Endothelial cell of umbilical vein (primary cell): ENCODE measurements at regions not wholly inside any gene's neighbourhood (a gene's known extent, or its start where the extent isn't known, plus 50 kb on each side); places are given as distances from the start of the nearest gene placed in this dataset.

Experiments used
- BruUV-seq: library from RNA; stranded (reverse); fragments of 400-500 nt; replicated peaks from 2 replicates; lab custom pipeline; 2021; lab: Mats Ljungman, UMichigan
- CTCF ChIA-PET: fragments of 300-600, 350-600 bp; sonication (Branson Sonifier 250); formaldehyde crosslinking; loops from one replicate; lab custom pipeline; 2021; ENCODE audit warnings: antibody characterized with exemption, inconsistent platforms; lab: Charles Lee
- POLR2A ChIA-PET: fragments of 300-600, 350-600 bp; sonication (Branson Sonifier 250); formaldehyde crosslinking; loops from one replicate; lab custom pipeline; 2021; ENCODE audit warnings: antibody characterized with exemption, inconsistent platforms; lab: Charles Lee
- DNase-seq: peaks from one replicate; pipeline ENCODE4 v3.0.0-alpha.2; 2011; ENCODE audit warnings: low read depth, low spot score
- FAIRE-seq: peaks from 2 replicates; lab custom pipeline; 2011; peaks lifted over from hg19 to GRCh38; lab: Jason Lieb, UNC
- H2AFZ ChIP-seq: 2 replicates; pipeline ENCODE4 v1.6.0; 2012; ENCODE audit warnings: low read depth, low read length, control low read depth, inconsistent platforms
- H3K27ac ChIP-seq: 2 replicates; pipeline ENCODE4 v1.5.1; 2011; ENCODE audit warnings: low read depth, mild to moderate bottlenecking, control low read depth, low read length, moderate library complexity; ENCODE audit not compliant: insufficient read depth
- H3K27me3 ChIP-seq, 2 experiments: 2 replicates each; pipeline versions ENCODE4 v1.6.0 to v1.6.1; 2011; ENCODE audit warnings: low read length in 2 of 2, mixed read lengths in 1 of 2; ENCODE audit not compliant: control insufficient read depth in 2 of 2, insufficient read depth in 2 of 2
- H3K36me3 ChIP-seq, 2 experiments: 2 replicates in 1 of 2; 3 replicates in 1 of 2; pipeline ENCODE4 v1.5.1; 2011; ENCODE audit warnings: low read length in 2 of 2, mild to moderate bottlenecking in 1 of 2, moderate library complexity in 1 of 2; ENCODE audit not compliant: control insufficient read depth in 2 of 2, insufficient read depth in 2 of 2; ENCODE audit errors: extremely low read depth in 1 of 2
- H3K4me1 ChIP-seq: 3 replicates; pipeline ENCODE4 v1.5.1; 2011; ENCODE audit warnings: mild to moderate bottlenecking, low read length; ENCODE audit not compliant: control insufficient read depth, insufficient read depth; ENCODE audit errors: extremely low read depth
- H3K4me2 ChIP-seq: 2 replicates; pipeline ENCODE4 v1.6.1; 2011; ENCODE audit warnings: low read length, control low read depth, mixed read lengths; ENCODE audit not compliant: insufficient read depth
- H3K4me3 ChIP-seq, 3 experiments: fragments of 200-600 bp in 1 of 3; sonication (generic), shearing (Covaris generic) in 1 of 3; replicated peaks in 1 of 3; 2 replicates each; pipeline ENCODE4 v1.5.1; 2011 to 2016; ENCODE audit warnings: control low read depth in 3 of 3, low read length in 3 of 3, mild to moderate bottlenecking in 2 of 3, inconsistent platforms in 1 of 3, low read depth in 1 of 3, moderate library complexity in 1 of 3; ENCODE audit not compliant: insufficient read depth in 1 of 3
- H3K79me2 ChIP-seq: 2 replicates; pipeline ENCODE4 v1.6.0; 2012; ENCODE audit warnings: low read length, inconsistent platforms; ENCODE audit not compliant: control insufficient read depth, insufficient read depth
- H3K9ac ChIP-seq: replicated peaks from 2 replicates; pipeline ENCODE3; 2011; ENCODE audit warnings: low read length, control low read depth; ENCODE audit not compliant: insufficient read depth; ENCODE audit errors: extremely low read depth
- H3K9me1 ChIP-seq: replicated peaks from 3 replicates; pipeline ENCODE4 v1.6.0; 2011; ENCODE audit warnings: mild to moderate bottlenecking, low read length; ENCODE audit not compliant: control insufficient read depth, insufficient read depth; ENCODE audit errors: extremely low read depth
- H3K9me3 ChIP-seq: replicated peaks from 2 replicates; pipeline ENCODE4 v1.5.1; 2012; ENCODE audit warnings: low read length, inconsistent platforms; ENCODE audit not compliant: control insufficient read depth, insufficient read depth
- H4K20me1 ChIP-seq: replicated peaks from 2 replicates; pipeline ENCODE3; 2011; ENCODE audit warnings: mild to moderate bottlenecking, low read length; ENCODE audit not compliant: control insufficient read depth, insufficient read depth; ENCODE audit errors: extremely low read depth
- EZH2 ChIP-seq: IDR thresholded peaks from 2 replicates; pipeline ENCODE4 v1.6.1; 2012; ENCODE audit warnings: borderline replicate concordance, low read depth, mild to moderate bottlenecking, moderate library complexity, low read length, inconsistent platforms; ENCODE audit not compliant: severe bottlenecking
- FOS ChIP-seq: IDR thresholded peaks from 2 replicates; pipeline ENCODE4 v1.6.1; 2011; ENCODE audit warnings: mild to moderate bottlenecking, low read length, moderate library complexity, borderline replicate concordance; ENCODE audit not compliant: insufficient read depth
- GATA2 ChIP-seq: IDR thresholded peaks from 2 replicates; pipeline ENCODE4 v1.7.0; 2011; ENCODE audit warnings: low read depth, mild to moderate bottlenecking, moderate library complexity, mixed read lengths, low read length; ENCODE audit not compliant: insufficient read length, insufficient read depth
- JUN ChIP-seq: IDR thresholded peaks from 2 replicates; pipeline ENCODE4 v1.6.1; 2011; ENCODE audit warnings: borderline replicate concordance, low read depth; ENCODE audit not compliant: insufficient read length, insufficient read depth
- MYC ChIP-seq: IDR thresholded peaks from one replicate; pipeline ENCODE4 v1.6.1; 2011; ENCODE audit warnings: mild to moderate bottlenecking, low read depth, low read length
- POLR2A ChIP-seq: IDR thresholded peaks from 2 replicates; pipeline ENCODE4 v1.6.1; 2012; ENCODE audit warnings: low read depth, mild to moderate bottlenecking, control low read depth, low read length
- POLR2AphosphoS5 ChIP-seq: IDR thresholded peaks from 2 replicates; pipeline ENCODE4 v1.6.1; 2012; ENCODE audit warnings: low read depth, mild to moderate bottlenecking, control low read depth, low read length, moderate library complexity; ENCODE audit not compliant: insufficient read depth
- dilution Hi-C: fragments of 300-500 bp; cut with MboI; formaldehyde crosslinking; loops from one replicate; pipeline ENCODE4 v1.15.0; 2019; ENCODE audit warnings: low sequenced_read_pairs; ENCODE audit not compliant: extremely low pct_ligation_motif_present
- intact Hi-C: fragments of 100-400 bp; cut with micrococcal nuclease; formaldehyde crosslinking; loops from one replicate; pipeline ENCODE4 v1.10.0; 2022
- TF ChIP-seq, protein P1 (sequence below), 2 donors: IDR thresholded peaks; 1 replicate in 1 of 2; 2 replicates in 1 of 2; pipeline ENCODE4 v1.5.1; 2011; ENCODE audit warnings: low read length in 2 of 2, mild to moderate bottlenecking in 2 of 2, moderate library complexity in 2 of 2, control low read depth in 1 of 2, inconsistent platforms in 1 of 2, low read depth in 1 of 2; ENCODE audit not compliant: insufficient read depth in 1 of 2; ENCODE audit errors: extremely low read depth in 1 of 2
- TF ChIP-seq, protein P2 (sequence below): IDR thresholded peaks from 2 replicates; pipeline ENCODE4 v1.6.1; 2011; ENCODE audit not compliant: insufficient read depth, insufficient read length

DNA sequence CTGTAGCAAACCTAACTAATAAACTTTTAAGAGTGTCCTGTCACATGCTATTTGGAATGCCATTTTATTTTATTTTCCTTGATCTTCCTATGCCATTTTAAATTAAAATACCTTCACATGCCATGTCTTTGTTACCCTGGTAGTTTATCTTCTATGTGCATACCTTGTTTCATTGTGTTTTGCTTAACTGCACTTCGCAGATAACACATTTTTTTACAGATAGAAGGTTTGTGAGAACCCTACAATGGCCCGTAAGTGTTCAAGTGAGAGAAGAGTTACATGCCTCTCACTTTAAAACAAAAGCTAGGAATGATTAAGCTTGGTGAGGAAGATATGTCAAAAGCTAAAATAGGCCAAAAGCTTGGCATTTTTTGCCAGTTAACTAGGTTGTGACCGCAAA is 744.1 kb downstream of the STIM2 start:
- dilution Hi-C loops (no loop called here), intact Hi-C loops (no loop called here)
- Histone ChIP-seq H3K9me3 (no peaks in the 10 kb centered on the region), H3K79me2 (no peaks in the 10 kb centered on the region), H3K36me3 (no peaks in the 10 kb centered on the region), H2AFZ (no peak overlapping the region), H3K4me1 (no peaks in the 10 kb centered on the region), H3K4me3 (no peak overlapping the region), H3K9me1 (no peaks in the 10 kb centered on the region), H3K9ac (no peak overlapping the region), H4K20me1 (no peaks in the 10 kb centered on the region), H3K27ac (no peak overlapping the region), H3K27me3 (no peaks in the 10 kb centered on the region), H3K4me2 (no peak overlapping the region)
- FAIRE-seq (no peak), DNase-seq (no peak)
- CTCF ChIA-PET = no interaction called here
- BruUV-seq = no TSS peak
- TF ChIP-seq MYC (no peak), POLR2A (no peak), FOS (no peak), POLR2AphosphoS5 (no peak), EZH2 (no peak), JUN (no peak), GATA2 (no peak)
- TF ChIP-seq, protein P1, sequence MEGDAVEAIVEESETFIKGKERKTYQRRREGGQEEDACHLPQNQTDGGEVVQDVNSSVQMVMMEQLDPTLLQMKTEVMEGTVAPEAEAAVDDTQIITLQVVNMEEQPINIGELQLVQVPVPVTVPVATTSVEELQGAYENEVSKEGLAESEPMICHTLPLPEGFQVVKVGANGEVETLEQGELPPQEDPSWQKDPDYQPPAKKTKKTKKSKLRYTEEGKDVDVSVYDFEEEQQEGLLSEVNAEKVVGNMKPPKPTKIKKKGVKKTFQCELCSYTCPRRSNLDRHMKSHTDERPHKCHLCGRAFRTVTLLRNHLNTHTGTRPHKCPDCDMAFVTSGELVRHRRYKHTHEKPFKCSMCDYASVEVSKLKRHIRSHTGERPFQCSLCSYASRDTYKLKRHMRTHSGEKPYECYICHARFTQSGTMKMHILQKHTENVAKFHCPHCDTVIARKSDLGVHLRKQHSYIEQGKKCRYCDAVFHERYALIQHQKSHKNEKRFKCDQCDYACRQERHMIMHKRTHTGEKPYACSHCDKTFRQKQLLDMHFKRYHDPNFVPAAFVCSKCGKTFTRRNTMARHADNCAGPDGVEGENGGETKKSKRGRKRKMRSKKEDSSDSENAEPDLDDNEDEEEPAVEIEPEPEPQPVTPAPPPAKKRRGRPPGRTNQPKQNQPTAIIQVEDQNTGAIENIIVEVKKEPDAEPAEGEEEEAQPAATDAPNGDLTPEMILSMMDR (IDR thresholded peaks at IDR 0.05; ENCODE audit: extremely low read depth in 1 of 2, insufficient read depth in 1 of 2, low read depth in 1 of 2, low read length in 2 of 2) = no peak
- TF ChIP-seq, protein P2, sequence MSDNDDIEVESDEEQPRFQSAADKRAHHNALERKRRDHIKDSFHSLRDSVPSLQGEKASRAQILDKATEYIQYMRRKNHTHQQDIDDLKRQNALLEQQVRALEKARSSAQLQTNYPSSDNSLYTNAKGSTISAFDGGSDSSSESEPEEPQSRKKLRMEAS = no peak
- POLR2A ChIA-PET = no interaction called here
